ENCODE measurements at regions not wholly inside any gene's neighbourhood (a gene's known extent, or its start where the extent isn't known, plus 50 kb on each side); places are given as distances from the start of the nearest gene placed in this dataset.

DNA sequence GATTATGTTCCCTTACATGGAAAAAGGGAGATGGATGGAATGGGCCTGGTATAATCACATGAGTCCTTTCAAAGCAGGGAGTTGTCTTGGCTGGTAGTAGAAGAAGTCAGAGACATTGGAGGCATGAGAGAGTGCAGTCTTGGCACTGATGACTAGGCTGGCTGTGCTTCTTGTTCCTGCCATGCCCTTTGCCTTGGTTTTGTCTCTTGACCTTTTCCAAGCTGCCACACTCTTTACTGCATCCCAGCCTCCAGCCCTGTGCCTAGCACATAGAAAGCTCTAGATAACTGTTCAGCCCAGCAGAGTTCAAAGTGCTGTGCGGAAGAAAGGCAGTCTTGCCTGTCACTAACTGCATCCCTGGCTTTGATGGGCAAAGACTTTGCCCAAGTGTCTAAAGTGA is 412.6 kb downstream of the PRDM2 start:
- BruUV-seq (replicated peaks): no TSS peak
- intact Hi-C loops (cut with micrococcal nuclease; ENCODE audit: unreplicated experiment): no loop called here
- no peaks in the 10 kb centered on the region for H3K27me3 ChIP-seq (ENCODE audit: insufficient read depth, low read depth)
- ChIA-PET POLR2A (ENCODE audit: unreplicated experiment) (no interaction called here), CTCF (no interaction called here)
- no peak overlapping the region for H3K4me2 ChIP-seq
- H3K9me3 ChIP-seq (ENCODE audit: insufficient read depth, low read depth): no peaks in the 10 kb centered on the region
- no peaks in the 10 kb centered on the region for H3K9me2 ChIP-seq (ENCODE audit: insufficient read depth)
- no peaks in the 10 kb centered on the region for H3K4me1 ChIP-seq (replicated peaks; ENCODE audit: insufficient read depth)
- H3K79me2 ChIP-seq (ENCODE audit: low read depth): no peaks in the 10 kb centered on the region
- no peak overlapping the region for H3K27ac ChIP-seq
- DNase-seq: no peak
- no peaks in the 10 kb centered on the region for H4K20me1 ChIP-seq (ENCODE audit: insufficient read depth)
- no peak overlapping the region for H3K4me3 ChIP-seq
- H3F3A ChIP-seq (ENCODE audit: insufficient read depth, low read depth): no peaks in the 10 kb centered on the region
- no peak overlapping the region for H2AFZ ChIP-seq
- no peak for TF ChIP-seq EZH2 (IDR thresholded peaks at IDR 0.05; ENCODE audit: low read depth)
- no peaks in the 10 kb centered on the region for H3K36me3 ChIP-seq (ENCODE audit: low read depth)

- no peaks in the 10 kb centered on the region for H3K4me1 ChIP-seq (replicated peaks; ENCODE audit: insufficient read depth)
- ChIA-PET POLR2A (ENCODE audit: unreplicated experiment) (no interaction called here), CTCF (no interaction called here)
- H3K27ac ChIP-seq: no peak overlapping the region
- no peak for TF ChIP-seq EZH2 (IDR thresholded peaks at IDR 0.05; ENCODE audit: low read depth)
- TF ChIP-seq, protein P1, sequence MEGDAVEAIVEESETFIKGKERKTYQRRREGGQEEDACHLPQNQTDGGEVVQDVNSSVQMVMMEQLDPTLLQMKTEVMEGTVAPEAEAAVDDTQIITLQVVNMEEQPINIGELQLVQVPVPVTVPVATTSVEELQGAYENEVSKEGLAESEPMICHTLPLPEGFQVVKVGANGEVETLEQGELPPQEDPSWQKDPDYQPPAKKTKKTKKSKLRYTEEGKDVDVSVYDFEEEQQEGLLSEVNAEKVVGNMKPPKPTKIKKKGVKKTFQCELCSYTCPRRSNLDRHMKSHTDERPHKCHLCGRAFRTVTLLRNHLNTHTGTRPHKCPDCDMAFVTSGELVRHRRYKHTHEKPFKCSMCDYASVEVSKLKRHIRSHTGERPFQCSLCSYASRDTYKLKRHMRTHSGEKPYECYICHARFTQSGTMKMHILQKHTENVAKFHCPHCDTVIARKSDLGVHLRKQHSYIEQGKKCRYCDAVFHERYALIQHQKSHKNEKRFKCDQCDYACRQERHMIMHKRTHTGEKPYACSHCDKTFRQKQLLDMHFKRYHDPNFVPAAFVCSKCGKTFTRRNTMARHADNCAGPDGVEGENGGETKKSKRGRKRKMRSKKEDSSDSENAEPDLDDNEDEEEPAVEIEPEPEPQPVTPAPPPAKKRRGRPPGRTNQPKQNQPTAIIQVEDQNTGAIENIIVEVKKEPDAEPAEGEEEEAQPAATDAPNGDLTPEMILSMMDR (conservative IDR thresholded peaks at IDR 0.05): no peak
- H3K4me3 ChIP-seq: no peak overlapping the region
- BruUV-seq (replicated peaks): no TSS peak
- no peaks in the 10 kb centered on the region for H4K20me1 ChIP-seq (ENCODE audit: insufficient read depth)
- intact Hi-C loops (cut with micrococcal nuclease; ENCODE audit: unreplicated experiment): no loop called here
- no peaks in the 10 kb centered on the region for H3K9me2 ChIP-seq (ENCODE audit: insufficient read depth)
- H3K79me2 ChIP-seq (ENCODE audit: low read depth): no peaks in the 10 kb centered on the region
- H3K27me3 ChIP-seq (ENCODE audit: insufficient read depth, low read depth): no peaks in the 10 kb centered on the region
- H3K36me3 ChIP-seq (ENCODE audit: low read depth): no peaks in the 10 kb centered on the region
- no peaks in the 10 kb centered on the region for H3F3A ChIP-seq (ENCODE audit: insufficient read depth, low read depth)
- no peak overlapping the region for H2AFZ ChIP-seq
- no peak overlapping the region for H3K4me2 ChIP-seq
- no peaks in the 10 kb centered on the region for H3K9me3 ChIP-seq (ENCODE audit: insufficient read depth, low read depth)
- no peak for DNase-seq
Observed at GRCh38 chr1:14113271-14113670, 413.3 kb downstream of the PRDM2 start.

- H3K79me2 ChIP-seq (ENCODE audit: low read depth): no peaks in the 10 kb centered on the region
- no peak overlapping the region for H3K4me3 ChIP-seq
- ChIA-PET POLR2A (ENCODE audit: unreplicated experiment) (no interaction called here), CTCF (no interaction called here)
- DNase-seq: peak in 1 of 2 experiments; percentile 1
- no peak overlapping the region for H2AFZ ChIP-seq
- H4K20me1 ChIP-seq (ENCODE audit: insufficient read depth): no peaks in the 10 kb centered on the region
- no peak overlapping the region for H3K4me2 ChIP-seq
- no peaks in the 10 kb centered on the region for H3K36me3 ChIP-seq (ENCODE audit: low read depth)
- no peak overlapping the region for H3K27ac ChIP-seq
- intact Hi-C loops (cut with micrococcal nuclease; ENCODE audit: unreplicated experiment): no loop called here
- no peaks in the 10 kb centered on the region for H3K9me3 ChIP-seq (ENCODE audit: insufficient read depth, low read depth)
- H3K27me3 ChIP-seq (ENCODE audit: insufficient read depth, low read depth): no peaks in the 10 kb centered on the region
- no peak for TF ChIP-seq EZH2 (IDR thresholded peaks at IDR 0.05; ENCODE audit: low read depth)
- TF ChIP-seq, protein P1 (conservative IDR thresholded peaks at IDR 0.05): no peak
- BruUV-seq (replicated peaks): no TSS peak
- H3K9me2 ChIP-seq (ENCODE audit: insufficient read depth): no peaks in the 10 kb centered on the region
- no peaks in the 10 kb centered on the region for H3K4me1 ChIP-seq (replicated peaks; ENCODE audit: insufficient read depth)
- no peaks in the 10 kb centered on the region for H3F3A ChIP-seq (ENCODE audit: insufficient read depth, low read depth)
Observed at GRCh38 chr1:14113841-14114567, 414.0 kb downstream of the PRDM2 start.

- TF ChIP-seq, protein P1 (conservative IDR thresholded peaks at IDR 0.05): no peak
- no peak for TF ChIP-seq EZH2 (IDR thresholded peaks at IDR 0.05; ENCODE audit: low read depth)
- no peak overlapping the region for H3K4me2 ChIP-seq
- no peaks in the 10 kb centered on the region for H3K27me3 ChIP-seq (ENCODE audit: insufficient read depth, low read depth)
- no peak overlapping the region for H2AFZ ChIP-seq
- no peaks in the 10 kb centered on the region for H4K20me1 ChIP-seq (ENCODE audit: insufficient read depth)
- H3K4me3 ChIP-seq: no peak overlapping the region
- no peaks in the 10 kb centered on the region for H3K9me3 ChIP-seq (ENCODE audit: insufficient read depth, low read depth)
- no peaks in the 10 kb centered on the region for H3F3A ChIP-seq (ENCODE audit: insufficient read depth, low read depth)
- H3K27ac ChIP-seq: no peak overlapping the region
- H3K9me2 ChIP-seq (ENCODE audit: insufficient read depth): no peaks in the 10 kb centered on the region
- POLR2A ChIA-PET (ENCODE audit: unreplicated experiment): no interaction called here
- intact Hi-C loops (cut with micrococcal nuclease; ENCODE audit: unreplicated experiment): no loop called here
- H3K36me3 ChIP-seq (ENCODE audit: low read depth): no peaks in the 10 kb centered on the region
- H3K4me1 ChIP-seq (replicated peaks; ENCODE audit: insufficient read depth): no peaks in the 10 kb centered on the region
- no TSS peak for BruUV-seq (replicated peaks)
- H3K79me2 ChIP-seq (ENCODE audit: low read depth): no peaks in the 10 kb centered on the region
- DNase-seq: no peak
- CTCF ChIA-PET: no interaction called here
Observed at GRCh38 chr1:14115976-14116375, 416.0 kb downstream of the PRDM2 start.

Measured in PC-9 (cell line).